EL (cell line): ENCODE measurements at regions not wholly inside any gene's neighbourhood (a gene's known extent, or its start where the extent isn't known, plus 50 kb on each side); places are given as distances from the start of the nearest gene placed in this dataset.

ENCODE experiments used
- DNase-seq: peaks from one replicate; pipeline ENCODE4 v3.0.0-alpha.2; 2016

DNA sequence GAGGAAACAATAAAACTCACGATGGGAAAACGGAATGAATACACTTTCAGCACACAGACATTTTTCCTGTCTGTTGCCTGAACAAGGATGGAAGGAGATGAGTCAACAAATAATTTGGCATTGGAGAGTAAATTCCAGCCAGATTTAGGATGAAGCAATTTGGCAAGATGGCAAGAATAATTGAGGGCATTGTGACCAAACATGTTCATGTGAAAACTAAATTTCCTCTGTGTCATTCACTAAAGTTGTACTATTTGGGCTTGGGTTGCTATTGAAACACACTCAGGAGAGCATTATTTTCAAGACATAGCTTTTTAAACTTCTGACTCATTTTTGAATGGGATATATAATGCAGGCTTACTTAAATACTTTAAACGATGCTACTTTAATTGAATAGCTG, 1614.4 kb downstream of the PCDH19 start:
- peak; percentile 0 for DNase-seq

DNA sequence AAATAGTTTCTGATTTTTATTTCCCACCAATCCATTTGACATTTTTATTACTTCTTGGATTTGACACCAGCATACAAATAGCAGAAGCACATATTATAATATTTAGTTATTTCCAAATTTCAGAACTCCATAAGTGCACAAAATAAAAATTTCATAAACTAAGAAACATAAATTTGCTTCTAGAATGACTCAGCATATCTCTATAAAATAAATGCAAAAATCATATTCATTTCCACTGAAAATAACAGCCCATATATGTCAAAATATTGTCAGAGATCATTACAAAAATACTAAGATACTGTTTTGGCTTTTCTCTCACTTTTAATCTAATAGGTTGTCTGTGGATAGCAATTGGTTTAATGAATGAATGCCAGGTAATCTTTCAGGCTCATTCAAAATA, 1654.2 kb downstream of the PCDH19 start:
- no peak for DNase-seq

DNA sequence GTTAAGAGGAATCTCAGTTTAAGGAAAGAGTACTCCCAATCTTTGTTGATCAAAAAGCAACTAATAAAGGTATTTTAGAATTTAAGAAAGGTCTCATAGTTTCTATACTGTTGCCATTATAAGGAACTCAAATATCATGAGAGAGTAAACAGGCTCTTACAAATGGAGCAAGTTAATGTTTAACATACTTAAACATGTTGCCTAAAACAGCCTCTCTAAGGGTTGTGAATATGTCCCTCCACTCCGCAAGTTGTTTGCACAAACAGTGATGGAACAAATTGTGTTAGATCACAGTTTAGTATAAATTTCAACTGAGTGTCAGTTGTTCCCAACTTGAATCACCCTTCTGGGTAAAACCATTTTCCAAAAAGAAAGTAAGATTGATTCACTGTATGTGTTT, 1678.3 kb downstream of the PCDH19 start:
- no peak for DNase-seq

DNA sequence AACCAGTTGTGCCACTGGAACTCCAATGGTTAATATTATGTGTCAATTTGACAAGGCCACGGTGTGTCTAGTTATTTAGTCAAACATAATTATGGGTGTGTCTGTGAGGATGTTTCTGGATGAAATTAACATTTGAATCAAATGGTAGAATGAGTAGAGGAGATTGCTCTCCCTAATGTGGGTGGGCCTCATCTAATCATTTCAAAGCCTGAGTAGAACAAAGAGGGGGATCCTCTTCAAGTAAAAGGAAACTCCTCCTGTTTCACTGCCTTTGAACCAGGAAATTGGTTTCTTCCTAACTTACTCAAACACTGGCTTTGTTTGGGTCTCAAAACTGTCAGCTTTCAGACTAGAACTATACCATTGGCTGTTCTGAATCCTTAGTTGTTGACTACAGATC, 1692.1 kb downstream of the PCDH19 start:
- DNase-seq = no peak
